Inflammatory macrophage treated with lipopolysaccharide for 1 hour (primary cell): ENCODE measurements at regions not wholly inside any gene's neighbourhood (a gene's known extent, or its start where the extent isn't known, plus 50 kb on each side); places are given as distances from the start of the nearest gene placed in this dataset.

Source experiments
- DNase-seq, 2 donors: peaks; one replicate each; pipeline ENCODE4 v3.0.0-alpha.2; 2020 to 2022

DNA sequence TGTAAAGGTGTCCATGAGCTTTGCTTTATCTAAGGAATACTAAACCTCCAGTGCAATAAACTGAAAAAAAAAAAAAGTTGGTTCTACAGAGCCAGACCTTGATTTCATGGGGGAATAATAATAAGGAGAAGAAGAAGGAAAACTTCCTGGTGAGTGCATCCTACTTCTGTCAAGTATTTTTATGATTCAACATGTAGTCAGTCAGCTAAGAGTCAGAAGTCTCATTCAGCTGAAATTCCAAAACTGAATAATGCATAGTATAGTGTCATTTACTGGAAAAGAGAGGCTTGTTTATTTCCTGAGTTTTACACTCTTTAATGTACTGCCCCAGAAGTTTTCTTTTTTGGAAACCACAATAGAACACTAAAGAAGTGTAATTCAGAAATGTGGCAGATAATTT is 77.8 kb upstream of the TACR1 start:
- DNase-seq = no peak

DNA sequence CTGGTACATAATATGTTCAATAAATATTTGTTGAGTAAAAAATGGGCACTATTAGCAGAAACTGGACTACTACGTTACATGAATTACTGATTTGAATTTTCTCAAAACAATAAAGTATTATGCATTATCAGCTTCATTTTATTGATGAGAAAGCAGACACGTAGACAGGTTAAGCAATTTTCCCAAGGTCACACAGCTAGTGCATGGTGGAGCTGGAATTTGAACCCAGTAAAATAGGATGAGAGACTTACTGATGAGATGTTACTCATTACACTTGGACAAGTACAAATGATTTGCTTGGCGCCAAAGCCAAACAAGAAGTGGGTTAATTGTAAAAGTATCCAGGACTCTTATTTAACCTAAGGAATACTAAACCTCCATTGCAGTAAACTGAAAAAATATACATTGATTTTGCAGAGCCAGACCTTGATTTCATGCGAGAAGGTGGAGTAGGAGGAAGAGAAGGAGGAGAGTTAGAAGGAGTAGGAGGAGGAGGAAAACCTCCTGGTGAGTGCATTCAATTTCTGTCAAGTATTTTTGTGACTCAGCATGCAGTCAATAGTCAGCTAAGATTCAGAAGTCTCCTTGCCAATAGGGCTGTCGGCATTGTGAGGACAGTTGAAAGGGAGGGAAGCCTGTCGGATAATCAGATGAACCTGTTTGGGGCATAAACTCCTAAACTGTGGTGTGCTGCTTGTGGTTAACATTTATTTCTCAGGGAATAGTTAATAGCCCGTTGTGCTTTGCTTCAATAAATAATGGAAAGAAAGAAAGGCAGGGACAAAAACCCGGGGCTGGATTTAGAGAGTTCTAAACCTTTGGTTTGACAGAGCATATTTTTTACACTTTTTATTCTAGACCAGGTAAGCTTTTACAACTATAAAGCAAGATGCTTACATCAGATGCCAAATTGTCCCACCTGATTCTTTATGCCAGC is 77.0 kb upstream of the TACR1 start:
- no peak for DNase-seq

DNA sequence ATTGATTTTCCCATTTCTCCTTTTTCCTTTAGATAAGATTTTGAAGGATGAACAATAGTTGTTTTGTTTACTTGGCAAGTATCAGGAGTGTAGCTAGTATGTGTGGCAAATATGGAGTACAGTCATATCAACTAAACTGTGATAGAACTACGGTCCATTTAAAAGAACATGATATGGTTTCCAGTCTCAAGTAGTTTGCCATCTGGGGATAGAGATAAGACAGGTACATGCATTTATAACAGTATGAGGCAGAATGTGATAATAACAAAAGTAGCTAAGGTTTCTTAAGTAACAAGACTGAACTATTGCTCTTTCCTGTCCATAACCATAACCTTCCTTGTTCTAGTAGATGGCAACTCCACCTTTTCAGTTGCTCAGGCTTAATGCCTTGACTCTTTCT is 75.6 kb upstream of the TACR1 start:
- DNase-seq = no peak

DNA sequence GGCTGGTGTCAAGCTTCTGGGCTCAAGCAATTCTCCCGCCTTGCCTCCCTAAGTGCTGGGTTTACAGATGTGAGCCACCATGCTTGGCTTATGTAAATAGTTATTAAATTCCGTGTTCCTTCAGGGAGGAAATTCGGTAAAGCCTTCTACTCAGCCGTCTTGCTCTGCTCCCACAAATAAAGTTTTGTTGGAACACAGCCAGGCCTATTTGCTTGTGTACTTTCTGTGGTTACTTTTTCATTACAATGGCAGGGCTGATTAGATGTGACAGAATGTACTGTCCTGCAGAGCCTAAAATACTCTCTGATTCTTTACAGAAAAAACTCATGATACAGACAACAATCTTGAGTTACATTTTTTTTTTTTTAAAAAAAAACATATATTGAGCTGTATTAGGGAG is 68.8 kb upstream of the TACR1 start:
- DNase-seq = no peak

DNA sequence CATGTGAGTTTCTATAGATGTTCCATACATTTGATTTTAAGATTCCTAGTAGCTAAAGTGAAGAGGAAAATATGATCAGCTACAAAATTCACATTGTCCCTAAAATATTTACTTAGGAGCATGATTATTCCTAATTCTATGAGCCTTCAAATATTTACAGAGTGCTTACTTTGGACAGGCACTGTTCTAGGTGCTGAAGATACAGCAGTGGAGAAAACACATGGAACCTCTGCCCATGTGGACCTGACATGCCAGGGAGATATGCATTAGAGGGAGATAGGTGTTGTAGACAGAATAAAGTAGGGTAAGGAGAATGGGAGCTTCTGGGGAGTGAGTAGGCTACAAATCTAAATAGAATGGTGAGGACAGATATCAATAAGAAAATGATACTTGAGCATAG is 62.6 kb upstream of the TACR1 start:
- no peak for DNase-seq

DNA sequence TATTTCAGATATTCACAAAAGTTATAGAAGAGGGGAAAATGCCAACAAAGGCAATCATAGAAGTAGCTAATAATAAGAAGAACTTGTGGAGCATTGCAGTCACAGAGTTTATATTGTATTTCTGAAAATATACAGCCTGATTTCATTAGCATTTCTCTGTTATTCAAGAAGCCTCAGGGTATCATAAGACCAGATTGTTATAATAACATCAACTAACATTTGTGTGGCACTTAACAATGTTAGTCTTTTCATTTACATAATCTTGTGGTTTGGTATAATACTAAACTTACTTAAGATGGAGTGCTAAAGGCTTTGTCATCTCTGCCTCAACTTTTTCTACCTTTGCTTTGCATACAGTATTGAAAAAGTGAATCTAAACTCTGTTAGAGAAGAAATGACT is 61.6 kb upstream of the TACR1 start:
- DNase-seq = no peak

DNA sequence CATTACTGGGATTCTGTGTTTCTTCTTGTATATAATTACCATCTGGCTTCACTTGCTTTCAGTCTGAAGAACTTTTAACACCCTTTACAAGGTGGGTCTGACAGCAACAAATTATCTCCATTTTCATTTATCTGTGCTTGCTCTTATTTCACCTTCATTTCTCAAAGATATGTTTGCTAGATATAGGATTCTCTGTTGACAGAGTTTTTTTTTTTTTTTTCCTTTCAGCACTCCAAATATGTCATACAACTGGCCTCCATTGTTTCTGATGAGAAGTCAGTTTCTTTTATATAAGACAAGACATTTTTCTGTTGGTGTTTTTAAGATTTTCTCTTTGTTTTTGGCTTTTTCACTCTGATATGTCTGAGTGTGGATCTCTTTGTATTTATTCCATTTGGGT is 59.3 kb upstream of the TACR1 start:
- DNase-seq = no peak

DNA sequence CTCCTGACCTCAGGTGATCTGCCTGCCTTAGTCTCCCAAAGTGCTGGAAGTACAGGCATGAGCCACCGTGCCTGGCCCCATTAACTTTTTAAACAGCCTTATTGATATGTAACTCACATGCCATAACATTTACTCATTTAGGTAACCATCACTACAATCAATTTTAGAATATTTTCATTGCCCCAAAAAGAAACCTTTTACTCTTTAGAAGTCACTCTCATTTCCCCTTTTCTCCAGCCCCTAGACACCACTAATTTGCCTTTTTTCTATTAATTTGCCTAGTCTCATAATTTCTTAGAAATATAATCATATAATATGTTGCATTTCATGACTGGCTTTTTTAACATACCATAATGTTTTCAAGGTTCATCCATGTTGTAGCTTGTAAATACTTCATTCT is 57.2 kb upstream of the TACR1 start:
- no peak for DNase-seq

DNA sequence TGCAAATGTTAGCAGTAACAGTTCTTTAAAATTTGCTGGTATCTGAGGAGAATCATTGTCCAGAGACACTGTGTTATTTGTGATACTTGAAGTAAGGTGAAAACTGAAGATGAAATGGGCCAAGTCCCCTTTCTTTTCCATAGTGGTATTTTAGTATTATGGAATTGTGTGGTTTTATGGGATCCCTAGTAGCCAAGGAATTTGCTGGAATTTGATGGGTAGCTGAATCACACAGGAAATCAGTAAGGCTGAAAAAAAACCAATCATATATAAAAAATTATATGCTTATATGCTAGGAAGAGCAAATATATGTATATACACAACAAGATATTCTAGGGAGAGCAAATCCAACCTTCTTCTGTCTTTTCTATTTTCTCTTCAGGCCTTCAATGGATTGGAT is 54.2 kb upstream of the TACR1 start:
- no peak for DNase-seq

DNA sequence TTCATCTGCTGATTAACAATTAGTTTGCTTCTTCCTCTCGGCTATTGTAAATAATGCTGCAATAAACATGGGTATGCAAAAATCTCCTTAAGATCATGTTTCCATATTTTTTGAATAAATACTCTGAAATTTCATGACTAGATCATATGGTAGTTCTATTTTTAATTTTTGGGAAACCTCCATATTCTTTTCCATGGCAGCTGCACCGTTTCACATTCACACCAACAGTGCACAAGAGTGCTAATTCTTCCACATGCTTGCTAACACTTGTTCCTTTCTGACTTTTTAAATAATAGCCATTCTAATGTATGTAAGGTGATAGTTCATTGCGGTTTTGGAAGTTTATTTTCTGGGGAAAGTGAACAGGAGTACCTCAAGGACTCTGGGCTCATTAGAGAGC is 52.6 kb upstream of the TACR1 start:
- DNase-seq = no peak
